CD4-positive, alpha-beta T cell (primary cell): ENCODE measurements at regions not wholly inside any gene's neighbourhood (a gene's known extent, or its start where the extent isn't known, plus 50 kb on each side); places are given as distances from the start of the nearest gene placed in this dataset.

Source experiments
- ATAC-seq: fragments of 200-7000 bp; cut with Tn5 transposase; one replicate; pipeline ENCODE4 v1.10.0; 2022; ENCODE audit warnings: mild to moderate bottlenecking; ENCODE audit not compliant: poor library complexity
- CTCF ChIA-PET: fragments of 350-600 bp; sonication (Branson Sonifier 250); formaldehyde crosslinking; loops from one replicate; lab custom pipeline; 2021; ENCODE audit warnings: antibody characterized with exemption, inconsistent platforms; lab: Charles Lee
- POLR2A ChIA-PET: fragments of 350-600 bp; sonication (Branson Sonifier 250); formaldehyde crosslinking; loops from one replicate; lab custom pipeline; 2021; ENCODE audit warnings: antibody characterized with exemption, inconsistent platforms; lab: Charles Lee
- DNase-seq, 14 experiments: peaks; one replicate each; pipeline ENCODE4 v3.0.0-alpha.2; 2013 to 2020; ENCODE audit warnings: mixed read lengths in 2 of 14
- H3K27ac ChIP-seq, 2 donors: one replicate each; pipeline versions ENCODE4 v1.5.1 to v1.7.0; 2013; ENCODE audit warnings: low read length in 2 of 2, low read depth in 1 of 2, mild to moderate bottlenecking in 1 of 2
- H3K27me3 ChIP-seq, 2 experiments: 1 replicate in 1 of 2; 2 replicates in 1 of 2; pipeline versions ENCODE4 v1.6.1 to v1.7.0; 2013; ENCODE audit warnings: low read length in 2 of 2, control low read depth in 1 of 2, mild to moderate bottlenecking in 1 of 2, moderate library complexity in 1 of 2; ENCODE audit not compliant: insufficient read depth in 2 of 2, control insufficient read depth in 1 of 2
- H3K36me3 ChIP-seq: one replicate; pipeline ENCODE4 v1.6.1; 2013; ENCODE audit warnings: low read length, control low read depth; ENCODE audit not compliant: insufficient read depth
- H3K4me1 ChIP-seq: one replicate; pipeline ENCODE4 v1.6.1; 2013; ENCODE audit warnings: low read length, control low read depth; ENCODE audit not compliant: insufficient read depth
- H3K4me3 ChIP-seq: one replicate; pipeline ENCODE4 v1.5.1; 2013; ENCODE audit warnings: mild to moderate bottlenecking, low read length, moderate library complexity
- H3K9me3 ChIP-seq, 2 experiments: 1 replicate in 1 of 2; 2 replicates in 1 of 2; pipeline versions ENCODE4 v1.6.1 to v1.7.0; 2013; ENCODE audit warnings: low read length in 2 of 2, mild to moderate bottlenecking in 2 of 2, control low read depth in 1 of 2, moderate library complexity in 1 of 2; ENCODE audit not compliant: control insufficient read depth in 1 of 2, insufficient read depth in 1 of 2
- H3K27ac Mint-ChIP-seq: one replicate; pipeline ENCODE4 v1.8.0; 2020; ENCODE audit warnings: mixed read lengths
- H3K27me3 Mint-ChIP-seq: one replicate; pipeline ENCODE4 v1.8.0; 2021; ENCODE audit warnings: mixed read lengths
- H3K36me3 Mint-ChIP-seq: one replicate; pipeline ENCODE4 v1.8.0; 2021; ENCODE audit warnings: low read depth, mixed read lengths
- H3K4me1 Mint-ChIP-seq: one replicate; pipeline ENCODE4 v1.8.0; 2021; ENCODE audit warnings: low read depth, mixed read lengths
- H3K4me3 Mint-ChIP-seq: one replicate; pipeline ENCODE4 v1.8.0; 2020; ENCODE audit warnings: mild to moderate bottlenecking, mixed read lengths
- H3K9me3 Mint-ChIP-seq: one replicate; pipeline ENCODE4 v1.8.0; 2020; ENCODE audit warnings: mixed read lengths
- CTCF ChIP-seq: fragments of 200-600 bp; IDR thresholded peaks from one replicate; pipeline ENCODE4 v1.8.0; 2022; ENCODE audit warnings: antibody characterized with exemption, mild to moderate bottlenecking
- intact Hi-C, 2 experiments: fragments of 100-400 bp; cut with DNase I in 1 of 2; cut with micrococcal nuclease in 1 of 2; formaldehyde crosslinking; loops; one replicate each; pipeline versions ENCODE4 v1.15.1 to v1.9.0; 2023 to 2025; cut with DNase I, micrococcal nuclease

GRCh38 chr6:119960456-119960855 lies 610.9 kb upstream of the MAN1A1 start:
- no peak for TF ChIP-seq CTCF
- Histone ChIP-seq H3K9me3 (no peaks in the 10 kb centered on the region), H3K36me3 (no peaks in the 10 kb centered on the region), H3K4me1 (no peaks in the 10 kb centered on the region), H3K4me3 (no peak overlapping the region), H3K27me3 (no peaks in the 10 kb centered on the region), H3K27ac (no peak overlapping the region)
- intact Hi-C loops: no loop called here
- no peak overlapping the region for H3K4me3 Mint-ChIP-seq
- ATAC-seq (no peak), DNase-seq (no peak)
- H3K9me3 Mint-ChIP-seq: no peaks in the 10 kb centered on the region
- H3K27ac Mint-ChIP-seq: no peak overlapping the region
- ChIA-PET POLR2A (no interaction called here), CTCF (no interaction called here)
- no peaks in the 10 kb centered on the region for H3K36me3 Mint-ChIP-seq
- no peaks in the 10 kb centered on the region for H3K4me1 Mint-ChIP-seq
- no peaks in the 10 kb centered on the region for H3K27me3 Mint-ChIP-seq

DNA sequence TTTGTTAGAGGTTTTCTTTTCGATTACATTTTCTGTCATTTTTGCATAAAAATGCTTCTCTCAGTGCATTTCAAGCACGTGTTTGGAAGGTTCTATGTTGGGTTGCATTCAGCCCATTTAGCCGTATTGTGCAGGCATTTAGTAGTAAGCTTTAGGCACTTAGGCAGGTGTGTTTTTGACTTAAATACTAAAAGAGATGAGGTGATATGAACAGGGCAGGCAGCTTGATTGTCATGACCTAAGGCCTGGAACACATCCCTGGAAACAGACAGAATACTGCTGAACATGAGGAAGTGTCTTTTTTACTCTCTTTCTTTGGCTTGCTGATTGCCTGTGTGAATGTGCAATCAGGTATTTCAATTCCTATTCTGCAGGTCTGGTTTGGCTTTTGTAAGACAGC lies 610.5 kb upstream of the MAN1A1 start:
- H3K27ac Mint-ChIP-seq: no peak overlapping the region
- H3K9me3 ChIP-seq: no peaks in the 10 kb centered on the region
- ChIA-PET POLR2A (no interaction called here), CTCF (no interaction called here)
- H3K4me1 Mint-ChIP-seq: no peaks in the 10 kb centered on the region
- no peaks in the 10 kb centered on the region for H3K27me3 ChIP-seq
- no peak for DNase-seq
- no peaks in the 10 kb centered on the region for H3K36me3 Mint-ChIP-seq
- no peak overlapping the region for H3K4me3 Mint-ChIP-seq
- TF ChIP-seq CTCF: no peak
- H3K27ac ChIP-seq: no peak overlapping the region
- ATAC-seq: no peak
- no peaks in the 10 kb centered on the region for H3K36me3 ChIP-seq
- no peak overlapping the region for H3K4me3 ChIP-seq
- H3K27me3 Mint-ChIP-seq: no peaks in the 10 kb centered on the region
- intact Hi-C loops: no loop called here
- H3K4me1 ChIP-seq: no peaks in the 10 kb centered on the region
- no peaks in the 10 kb centered on the region for H3K9me3 Mint-ChIP-seq

DNA sequence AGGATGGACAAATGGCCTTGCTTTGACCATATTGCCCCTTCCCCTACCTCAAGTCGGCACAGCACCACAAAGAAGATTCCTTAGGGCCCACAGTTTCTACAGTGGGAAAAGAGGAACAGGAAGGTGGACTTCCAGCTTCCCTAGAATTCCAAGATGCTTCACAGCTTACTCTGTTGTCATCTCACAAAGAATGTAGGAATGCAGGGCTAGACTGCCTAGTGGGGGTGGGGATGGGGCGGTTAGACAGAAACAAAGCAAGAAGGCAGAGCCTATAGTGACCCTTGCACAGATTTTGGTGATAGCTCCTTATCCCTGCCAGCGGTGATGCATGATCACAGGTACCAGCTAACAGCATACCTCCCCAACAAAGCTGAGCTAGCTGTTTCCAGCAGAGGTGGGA lies 607.6 kb upstream of the MAN1A1 start:
- no peak for TF ChIP-seq CTCF
- ChIA-PET POLR2A (interaction anchor here (0.5 kb wide), 1 partner anchor 1924 kb away, joined by 3 read pairs; no protein-coding TSS in a partner anchor), CTCF (no interaction called here)
- no peaks in the 10 kb centered on the region for H3K27me3 ChIP-seq
- no peak overlapping the region for H3K4me3 ChIP-seq
- no peak overlapping the region for H3K27ac Mint-ChIP-seq
- ATAC-seq: no peak
- no peaks in the 10 kb centered on the region for H3K36me3 Mint-ChIP-seq
- H3K27me3 Mint-ChIP-seq: peaks cover 4% of the 10 kb centered on the region
- no peak overlapping the region for H3K27ac ChIP-seq
- H3K4me3 Mint-ChIP-seq: no peak overlapping the region
- peaks cover 2% of the 10 kb centered on the region for H3K9me3 Mint-ChIP-seq
- intact Hi-C loops: no loop called here
- H3K4me1 ChIP-seq: no peaks in the 10 kb centered on the region
- DNase-seq: no peak
- H3K4me1 Mint-ChIP-seq: no peaks in the 10 kb centered on the region
- no peaks in the 10 kb centered on the region for H3K36me3 ChIP-seq
- H3K9me3 ChIP-seq: no peaks in the 10 kb centered on the region
